Cardiac fibroblast (primary cell): ENCODE measurements at regions not wholly inside any gene's neighbourhood (a gene's known extent, or its start where the extent isn't known, plus 50 kb on each side); places are given as distances from the start of the nearest gene placed in this dataset.

Source experiments
- DNase-seq, 2 donors: peaks; one replicate each; pipeline versions ENCODE4 v3.0.0 to v3.0.0-alpha.2; 2010; ENCODE audit warnings: low read depth in 2 of 2
- H3K4me3 ChIP-seq, 2 donors: replicated peaks in 1 of 2; 1 replicate in 1 of 2; 2 replicates in 1 of 2; pipeline ENCODE4 v1.5.1; 2011; ENCODE audit warnings: low read depth in 2 of 2, low read length in 2 of 2, mild to moderate bottlenecking in 2 of 2, moderate library complexity in 1 of 2
- CTCF ChIP-seq: IDR thresholded peaks from one replicate; pipeline ENCODE4 v1.5.1; 2011; ENCODE audit warnings: low read depth, mild to moderate bottlenecking, low read length, inconsistent platforms

DNA sequence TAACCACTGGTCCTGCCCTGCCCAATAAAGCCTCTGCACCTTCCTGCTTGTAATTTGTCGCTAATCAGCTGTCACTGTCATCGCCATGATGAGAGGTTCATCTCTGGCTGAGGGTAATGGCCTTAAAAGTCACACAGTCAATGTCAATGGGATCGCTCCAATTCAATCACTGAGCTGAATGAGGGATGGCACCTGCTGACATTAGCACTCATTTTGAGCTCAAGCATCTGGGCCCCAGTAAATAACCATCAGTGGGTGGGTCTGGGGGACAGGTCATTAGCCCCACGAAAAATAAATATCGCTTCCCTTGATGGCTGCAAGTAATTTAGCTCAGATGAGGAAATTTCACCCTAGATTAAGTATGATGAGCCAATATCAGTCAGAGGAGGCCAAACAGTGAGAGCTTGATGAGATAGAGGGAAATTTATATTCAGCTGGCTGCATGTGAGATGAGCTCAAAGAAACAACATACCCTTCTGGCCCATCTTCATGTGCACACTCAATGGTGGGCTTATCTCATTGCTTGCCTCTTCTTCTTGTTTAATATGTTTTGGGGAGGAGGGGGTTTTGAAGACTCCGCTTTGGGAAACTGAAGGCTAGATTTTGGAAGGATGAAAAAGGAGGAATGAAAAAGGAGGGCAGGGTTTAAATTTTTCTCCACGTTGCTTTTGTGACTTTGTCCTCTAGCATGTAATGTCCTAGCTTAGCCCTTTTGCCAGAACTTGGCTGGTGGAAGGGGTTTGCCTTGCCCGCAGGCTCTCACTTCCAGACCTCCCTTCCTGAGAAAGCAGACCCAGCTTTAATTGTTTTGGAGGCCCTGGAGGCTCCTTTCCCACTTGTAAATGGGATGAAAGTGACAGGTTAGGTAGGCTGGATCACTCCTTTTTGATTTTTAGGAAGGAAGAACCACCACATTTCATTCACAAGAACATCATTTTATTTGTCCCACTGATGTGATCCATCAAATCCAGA lies 84.8 kb upstream of the PAQR3 start:
- no peak for DNase-seq
- H3K4me3 ChIP-seq: no peak overlapping the region
- TF ChIP-seq CTCF: no peak

DNA sequence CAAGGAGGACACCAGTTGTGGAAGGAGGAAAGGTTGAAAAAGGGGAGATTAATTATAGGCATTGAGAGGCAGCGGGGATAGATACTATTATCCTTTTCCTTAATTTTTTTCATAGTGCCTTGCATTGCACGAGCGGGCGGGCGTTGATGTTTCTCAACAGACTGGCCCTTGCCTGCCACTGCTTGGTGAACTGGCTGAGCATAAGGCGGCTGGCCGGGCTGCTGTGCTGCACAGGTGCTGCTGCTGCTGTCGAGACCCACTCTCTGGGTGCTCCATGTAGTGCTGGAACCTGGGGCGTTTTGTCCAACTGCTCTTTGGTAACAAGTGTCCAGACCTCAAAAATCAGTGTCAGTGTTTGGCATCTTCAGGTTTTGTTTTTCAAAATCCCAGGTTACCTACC lies 83.3 kb upstream of the PAQR3 start:
- H3K4me3 ChIP-seq: no peak overlapping the region
- no peak for TF ChIP-seq CTCF
- DNase-seq: no peak

DNA sequence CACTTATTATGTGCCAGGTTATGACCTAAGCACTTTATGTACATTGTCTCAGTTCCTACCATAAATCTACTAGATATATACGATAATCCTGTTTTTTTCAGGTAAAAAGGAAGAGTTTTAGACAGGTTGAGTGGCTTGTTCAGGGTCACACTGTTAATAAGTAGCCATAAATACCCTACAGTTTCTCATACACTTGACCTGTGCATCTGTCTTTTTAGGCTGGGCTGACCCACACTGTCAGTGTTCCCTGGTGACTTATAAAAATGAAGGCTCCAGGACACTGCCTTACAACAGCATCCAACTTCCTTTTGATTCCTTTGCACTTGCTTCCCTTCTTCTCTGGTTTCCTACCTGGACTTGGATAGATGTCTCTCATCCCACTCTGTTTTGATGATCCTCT lies 78.2 kb upstream of the PAQR3 start:
- no peak for DNase-seq
- TF ChIP-seq CTCF: no peak
- no peak overlapping the region for H3K4me3 ChIP-seq

DNA sequence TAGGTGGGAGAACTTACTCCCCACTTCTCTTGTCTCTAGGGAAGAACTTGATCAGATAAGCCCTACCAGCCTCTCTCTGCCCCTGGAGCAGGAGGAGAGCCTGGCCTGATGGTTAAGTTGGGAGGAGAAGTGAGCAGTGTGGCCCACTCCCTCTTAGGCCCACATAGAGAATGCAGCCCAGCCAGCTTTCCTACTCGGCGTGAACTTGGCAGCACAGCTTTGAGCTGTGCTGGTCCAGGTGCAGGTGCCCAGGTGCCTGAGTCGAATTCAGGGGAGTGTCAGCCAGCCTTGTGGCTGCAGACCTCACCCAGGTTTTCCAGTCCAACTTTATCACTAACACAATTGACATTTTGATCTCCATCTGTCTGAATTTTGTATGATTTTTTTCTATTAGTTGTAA lies 77.6 kb upstream of the PAQR3 start:
- no peak for DNase-seq
- no peak for TF ChIP-seq CTCF
- no peak overlapping the region for H3K4me3 ChIP-seq

GRCh38 chr4:79015411-79015810 lies 76.2 kb upstream of the PAQR3 start:
- no peak for DNase-seq
- no peak for TF ChIP-seq CTCF
- no peak overlapping the region for H3K4me3 ChIP-seq

DNA sequence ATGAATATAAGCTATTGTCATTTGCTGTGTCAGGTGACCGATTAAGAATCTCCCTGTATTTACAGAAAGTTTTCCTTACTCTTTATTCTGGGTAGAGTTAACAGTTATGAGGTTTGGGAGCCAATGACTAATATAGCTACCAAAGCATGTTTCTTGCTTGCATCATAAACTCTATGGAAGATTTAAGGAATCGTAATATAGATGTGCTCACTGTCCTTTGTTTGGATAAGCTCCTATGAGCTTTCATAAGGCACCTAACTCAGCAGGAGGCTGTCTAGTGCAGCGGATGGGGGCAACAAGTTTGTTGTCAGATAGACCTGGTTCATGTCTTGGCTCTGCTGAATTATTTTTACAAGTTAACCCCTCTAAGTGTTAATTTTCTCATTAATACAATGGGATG lies 75.0 kb upstream of the PAQR3 start:
- no peak for TF ChIP-seq CTCF
- no peak overlapping the region for H3K4me3 ChIP-seq
- DNase-seq: no peak

GRCh38 chr4:79013756-79014155 lies 74.5 kb upstream of the PAQR3 start:
- TF ChIP-seq CTCF: no peak
- no peak for DNase-seq
- H3K4me3 ChIP-seq: no peak overlapping the region
